ENCODE measurements at regions not wholly inside any gene's neighbourhood (a gene's known extent, or its start where the extent isn't known, plus 50 kb on each side); places are given as distances from the start of the nearest gene placed in this dataset.

DNA sequence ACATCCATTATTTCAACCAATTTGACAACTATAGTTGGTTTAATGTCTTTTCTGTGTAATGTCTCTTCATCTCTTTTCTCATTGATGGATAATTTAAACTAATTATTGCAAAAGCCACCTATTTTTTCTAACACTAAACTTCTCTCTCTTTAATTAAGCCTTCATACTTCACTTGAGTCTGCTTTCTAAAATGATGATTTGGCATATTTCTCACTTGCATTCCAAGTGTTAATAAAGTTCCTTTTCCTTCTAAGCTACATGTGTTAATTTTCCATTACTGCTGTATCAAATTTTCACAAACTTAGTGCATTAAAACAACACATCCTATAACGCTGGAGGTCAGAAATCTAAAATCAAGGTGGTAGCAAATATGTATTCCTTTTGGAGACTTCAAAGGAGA lies 1743.8 kb upstream of the PCDH7 start:
- Histone ChIP-seq H3K9me3 (no peaks in the 10 kb centered on the region), H3K27me3 (no peaks in the 10 kb centered on the region), H3K27ac (no peak overlapping the region), H3K4me3 (no peak overlapping the region), H3K4me1 (no peaks in the 10 kb centered on the region), H3K36me3 (no peaks in the 10 kb centered on the region)
- 38 to 46% methylated on average over 1 of the region's 1 CpG for WGBS, 2 donors
- ATAC-seq (no peak), DNase-seq (no peak), FAIRE-seq (no peak)
- intact Hi-C loops (cut with DNase I), result no loop called here
- TF ChIP-seq, protein P1, sequence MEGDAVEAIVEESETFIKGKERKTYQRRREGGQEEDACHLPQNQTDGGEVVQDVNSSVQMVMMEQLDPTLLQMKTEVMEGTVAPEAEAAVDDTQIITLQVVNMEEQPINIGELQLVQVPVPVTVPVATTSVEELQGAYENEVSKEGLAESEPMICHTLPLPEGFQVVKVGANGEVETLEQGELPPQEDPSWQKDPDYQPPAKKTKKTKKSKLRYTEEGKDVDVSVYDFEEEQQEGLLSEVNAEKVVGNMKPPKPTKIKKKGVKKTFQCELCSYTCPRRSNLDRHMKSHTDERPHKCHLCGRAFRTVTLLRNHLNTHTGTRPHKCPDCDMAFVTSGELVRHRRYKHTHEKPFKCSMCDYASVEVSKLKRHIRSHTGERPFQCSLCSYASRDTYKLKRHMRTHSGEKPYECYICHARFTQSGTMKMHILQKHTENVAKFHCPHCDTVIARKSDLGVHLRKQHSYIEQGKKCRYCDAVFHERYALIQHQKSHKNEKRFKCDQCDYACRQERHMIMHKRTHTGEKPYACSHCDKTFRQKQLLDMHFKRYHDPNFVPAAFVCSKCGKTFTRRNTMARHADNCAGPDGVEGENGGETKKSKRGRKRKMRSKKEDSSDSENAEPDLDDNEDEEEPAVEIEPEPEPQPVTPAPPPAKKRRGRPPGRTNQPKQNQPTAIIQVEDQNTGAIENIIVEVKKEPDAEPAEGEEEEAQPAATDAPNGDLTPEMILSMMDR (IDR thresholded peaks at IDR 0.05), result no peak

DNA sequence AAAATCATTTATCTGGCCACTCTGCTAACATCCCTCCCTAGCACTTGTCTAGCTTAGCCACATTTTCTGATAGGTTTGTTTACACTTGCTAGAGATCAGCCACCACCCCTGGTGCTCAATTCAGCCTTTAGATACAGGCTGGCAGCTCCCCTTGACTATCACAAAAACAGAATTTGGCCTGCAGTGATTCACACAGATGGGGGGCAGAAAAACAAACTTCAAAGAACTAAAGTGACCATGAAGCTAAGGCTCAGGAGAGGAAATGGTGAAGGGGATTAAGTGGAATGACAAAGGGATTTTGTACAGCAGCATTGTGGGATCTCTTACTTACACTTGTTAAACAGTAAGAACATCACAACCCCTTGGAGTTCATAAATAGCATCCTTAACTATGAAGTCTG lies 1718.0 kb upstream of the PCDH7 start:
- intact Hi-C loops (cut with DNase I), result no loop called here
- FAIRE-seq, result no peak
- TF ChIP-seq, protein P1 (IDR thresholded peaks at IDR 0.05), result no peak
- Histone ChIP-seq H3K4me3 (no peak overlapping the region), H3K27ac (no peak overlapping the region), H3K4me1 (no peaks in the 10 kb centered on the region), H3K36me3 (no peaks in the 10 kb centered on the region), H3K27me3 (no peaks in the 10 kb centered on the region), H3K9me3 (no peaks in the 10 kb centered on the region)
- DNase-seq, result no peak
- ATAC-seq, result no peak

DNA sequence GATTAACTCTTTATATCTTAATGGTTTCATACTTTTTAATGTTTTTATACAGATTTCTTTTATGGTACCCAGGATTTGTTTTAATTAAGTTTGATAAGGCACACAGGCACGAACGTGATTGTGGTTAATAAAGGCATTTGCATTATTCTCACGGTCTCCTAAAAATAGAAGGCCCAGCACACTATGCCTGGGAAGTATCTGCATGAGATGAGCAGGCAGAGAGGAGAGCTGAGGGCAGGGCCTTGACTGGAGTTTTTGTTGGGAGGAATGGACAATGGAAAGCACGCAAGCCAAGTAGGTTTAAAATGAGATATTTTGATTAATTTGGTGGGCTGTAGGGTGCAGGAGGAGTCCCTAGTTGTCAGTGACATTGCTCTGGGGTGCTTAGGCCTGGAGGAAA lies 1714.3 kb upstream of the PCDH7 start:
- no peak for FAIRE-seq
- intact Hi-C loops (cut with DNase I), result no loop called here
- H3K27me3 ChIP-seq, result no peaks in the 10 kb centered on the region
- H3K4me3 ChIP-seq, result no peak overlapping the region
- no peak for ATAC-seq
- WGBS, 2 donors, result 58 to 65% methylated on average over 4 of the region's 4 CpGs
- DNase-seq, result no peak
- H3K27ac ChIP-seq, result no peak overlapping the region
- H3K36me3 ChIP-seq, result no peaks in the 10 kb centered on the region
- TF ChIP-seq, protein P1 (IDR thresholded peaks at IDR 0.05), result no peak
- H3K9me3 ChIP-seq, result no peaks in the 10 kb centered on the region
- H3K4me1 ChIP-seq, result no peaks in the 10 kb centered on the region

DNA sequence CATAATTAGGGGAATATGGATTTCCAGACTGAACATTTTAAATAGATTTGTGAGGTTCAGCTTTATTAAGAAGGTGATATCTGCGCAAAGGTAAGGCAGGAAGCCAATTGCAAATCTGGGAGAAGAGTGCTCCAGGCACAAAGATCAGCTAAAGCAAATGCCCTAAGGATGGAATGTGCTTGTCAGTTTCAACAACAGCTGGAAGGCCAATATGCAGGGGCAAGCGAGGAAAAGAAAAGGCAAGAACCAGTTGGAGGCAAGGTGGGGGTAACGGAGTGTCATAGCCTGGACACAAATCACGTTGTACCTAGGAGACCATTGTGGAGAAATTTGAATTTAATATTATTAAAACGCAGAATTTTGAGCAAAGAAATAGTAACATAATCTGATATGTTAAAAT lies 1710.3 kb upstream of the PCDH7 start:
- no peaks in the 10 kb centered on the region for H3K4me1 ChIP-seq
- no peak overlapping the region for H3K27ac ChIP-seq
- FAIRE-seq, result no peak
- no peaks in the 10 kb centered on the region for H3K27me3 ChIP-seq
- intact Hi-C loops (cut with DNase I), result no loop called here
- H3K36me3 ChIP-seq, result no peaks in the 10 kb centered on the region
- DNase-seq, result no peak
- 39 to 40% methylated on average over 5 of the region's 5 CpGs for WGBS, 2 donors
- TF ChIP-seq, protein P1 (IDR thresholded peaks at IDR 0.05), result no peak
- no peak for ATAC-seq
- no peak overlapping the region for H3K4me3 ChIP-seq
- no peaks in the 10 kb centered on the region for H3K9me3 ChIP-seq

DNA sequence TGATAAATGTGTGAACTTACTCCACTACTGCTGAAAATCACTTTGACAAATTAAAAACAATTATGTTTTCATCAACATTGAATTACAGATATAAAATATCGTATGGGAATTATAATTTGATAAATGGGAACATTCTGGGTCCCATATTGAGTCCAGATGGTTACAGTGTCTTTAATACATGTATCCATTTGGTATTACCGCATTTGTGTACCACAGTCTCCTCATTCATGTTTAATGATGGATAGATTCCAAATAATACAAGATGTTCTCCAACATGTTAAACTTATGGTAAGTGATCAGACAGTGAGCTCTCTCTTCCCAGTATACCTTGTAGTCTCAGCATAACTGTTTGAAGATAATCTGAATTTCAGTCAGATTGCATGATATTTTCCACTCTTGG lies 1706.8 kb upstream of the PCDH7 start:
- no peak for DNase-seq
- WGBS, 2 donors, result 40 to 49% methylated on average over 2 of the region's 2 CpGs
- no peaks in the 10 kb centered on the region for H3K27me3 ChIP-seq
- no peak for ATAC-seq
- TF ChIP-seq, protein P1 (IDR thresholded peaks at IDR 0.05), result no peak
- no peak for FAIRE-seq
- no peaks in the 10 kb centered on the region for H3K4me1 ChIP-seq
- H3K36me3 ChIP-seq, result no peaks in the 10 kb centered on the region
- no peak overlapping the region for H3K27ac ChIP-seq
- H3K4me3 ChIP-seq, result no peak overlapping the region
- intact Hi-C loops (cut with DNase I), result no loop called here
- H3K9me3 ChIP-seq, result no peaks in the 10 kb centered on the region
